ENCODE measurements at regions not wholly inside any gene's neighbourhood (a gene's known extent, or its start where the extent isn't known, plus 50 kb on each side); places are given as distances from the start of the nearest gene placed in this dataset.

- TF ChIP-seq EP300 (IDR thresholded peaks at IDR 0.05), result no peak
- TF ChIP-seq CTCF (IDR thresholded peaks at IDR 0.05), result no peak
- TF ChIP-seq POLR2A (IDR thresholded peaks at IDR 0.05), result no peak
These were observed 50.5 kb upstream of the MAMDC2 start for GRCh38 chr9:69993110-69993509.

Data from tibial nerve (tissue), 4 donors.